ENCODE measurements at regions not wholly inside any gene's neighbourhood (a gene's known extent, or its start where the extent isn't known, plus 50 kb on each side); places are given as distances from the start of the nearest gene placed in this dataset.

DNA sequence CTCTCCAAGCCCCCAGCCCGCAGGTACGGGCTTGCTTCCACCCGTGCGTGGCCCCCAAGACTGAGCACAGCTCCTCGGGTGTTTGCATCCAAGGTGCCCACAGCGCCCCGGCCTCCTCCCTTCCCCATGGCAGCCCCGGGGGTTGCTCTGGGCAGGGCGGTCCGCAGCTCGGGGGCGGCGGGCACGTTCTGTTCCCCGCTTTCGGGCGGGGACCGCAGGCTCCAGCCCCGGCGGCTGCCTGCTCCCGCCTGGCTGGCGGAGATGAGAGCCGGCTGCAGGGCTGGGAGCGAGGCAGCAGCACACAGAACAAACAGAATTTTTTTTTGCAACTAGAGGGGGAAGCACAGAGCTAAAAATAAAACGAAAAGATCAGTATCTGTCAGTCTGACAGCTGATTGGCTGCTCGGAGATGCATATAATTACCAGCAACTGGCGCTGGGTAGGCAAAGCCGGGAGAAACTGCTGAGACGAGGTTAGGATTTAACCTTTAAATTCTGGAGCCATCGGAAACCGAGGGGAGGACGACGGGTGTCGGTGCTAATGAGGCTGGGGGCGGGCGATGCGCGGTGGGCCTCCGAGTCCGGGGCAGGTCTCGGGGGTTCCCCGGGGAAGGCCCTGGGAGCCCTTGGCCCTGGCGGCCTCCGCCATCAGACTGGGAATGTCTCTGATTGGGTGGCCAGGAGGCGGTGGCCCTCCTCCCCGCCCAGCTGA is 142.7 kb upstream of the IER5L start:
- DNase-seq (ENCODE audit: low read depth in 1 of 2, low spot score in 1 of 2) = peak; percentile 24 to 57
- no peak overlapping the region for H3K27ac ChIP-seq (replicated peaks)
- H3K27me3 ChIP-seq (ENCODE audit: insufficient read depth, poor library complexity, severe bottlenecking) = no peaks in the 10 kb centered on the region
- no peak overlapping the region for H3K4me3 ChIP-seq (replicated peaks; ENCODE audit: insufficient read depth, low read length)
- TF ChIP-seq GABPA (IDR thresholded peaks at IDR 0.05; ENCODE audit: low read depth) (no peak), POLR2AphosphoS5 (IDR thresholded peaks at IDR 0.05; ENCODE audit: low read depth) (no peak), SPI1 (IDR thresholded peaks at IDR 0.05; ENCODE audit: borderline replicate concordance, low read depth) (no peak)
- TF ChIP-seq, protein P1, sequence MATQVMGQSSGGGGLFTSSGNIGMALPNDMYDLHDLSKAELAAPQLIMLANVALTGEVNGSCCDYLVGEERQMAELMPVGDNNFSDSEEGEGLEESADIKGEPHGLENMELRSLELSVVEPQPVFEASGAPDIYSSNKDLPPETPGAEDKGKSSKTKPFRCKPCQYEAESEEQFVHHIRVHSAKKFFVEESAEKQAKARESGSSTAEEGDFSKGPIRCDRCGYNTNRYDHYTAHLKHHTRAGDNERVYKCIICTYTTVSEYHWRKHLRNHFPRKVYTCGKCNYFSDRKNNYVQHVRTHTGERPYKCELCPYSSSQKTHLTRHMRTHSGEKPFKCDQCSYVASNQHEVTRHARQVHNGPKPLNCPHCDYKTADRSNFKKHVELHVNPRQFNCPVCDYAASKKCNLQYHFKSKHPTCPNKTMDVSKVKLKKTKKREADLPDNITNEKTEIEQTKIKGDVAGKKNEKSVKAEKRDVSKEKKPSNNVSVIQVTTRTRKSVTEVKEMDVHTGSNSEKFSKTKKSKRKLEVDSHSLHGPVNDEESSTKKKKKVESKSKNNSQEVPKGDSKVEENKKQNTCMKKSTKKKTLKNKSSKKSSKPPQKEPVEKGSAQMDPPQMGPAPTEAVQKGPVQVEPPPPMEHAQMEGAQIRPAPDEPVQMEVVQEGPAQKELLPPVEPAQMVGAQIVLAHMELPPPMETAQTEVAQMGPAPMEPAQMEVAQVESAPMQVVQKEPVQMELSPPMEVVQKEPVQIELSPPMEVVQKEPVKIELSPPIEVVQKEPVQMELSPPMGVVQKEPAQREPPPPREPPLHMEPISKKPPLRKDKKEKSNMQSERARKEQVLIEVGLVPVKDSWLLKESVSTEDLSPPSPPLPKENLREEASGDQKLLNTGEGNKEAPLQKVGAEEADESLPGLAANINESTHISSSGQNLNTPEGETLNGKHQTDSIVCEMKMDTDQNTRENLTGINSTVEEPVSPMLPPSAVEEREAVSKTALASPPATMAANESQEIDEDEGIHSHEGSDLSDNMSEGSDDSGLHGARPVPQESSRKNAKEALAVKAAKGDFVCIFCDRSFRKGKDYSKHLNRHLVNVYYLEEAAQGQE (IDR thresholded peaks at IDR 0.05; ENCODE audit: insufficient replicate concordance, low read depth) = no peak

DNA sequence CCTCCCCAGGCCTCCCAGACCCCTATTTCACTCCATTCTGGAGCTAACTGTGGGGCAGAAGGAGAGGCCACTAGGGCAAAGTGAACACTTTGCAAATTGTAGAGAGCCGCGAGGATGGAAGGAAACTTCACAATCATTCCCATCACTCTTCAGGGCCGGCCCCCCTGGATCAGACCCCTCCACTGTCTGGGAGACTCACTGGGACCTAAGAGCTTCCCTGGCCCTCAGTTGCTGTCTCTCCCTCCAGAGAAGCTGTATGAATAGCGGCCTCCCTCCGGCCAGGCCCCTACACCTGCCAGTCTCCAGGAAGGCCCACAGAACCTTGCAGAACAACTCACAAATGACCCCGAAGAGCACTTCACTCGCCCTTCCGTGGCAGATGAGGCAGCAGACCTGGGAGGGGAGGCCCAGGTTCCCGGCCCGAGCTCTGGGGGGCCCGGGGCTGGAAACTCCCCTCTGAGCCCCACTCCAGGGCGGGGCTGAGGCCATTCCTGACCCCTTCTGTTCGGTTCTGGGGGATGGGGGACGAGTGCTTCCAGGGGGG is 141.9 kb upstream of the IER5L start:
- no peak for DNase-seq (ENCODE audit: low read depth in 1 of 2, low spot score in 1 of 2)
- H3K4me3 ChIP-seq (replicated peaks; ENCODE audit: insufficient read depth, low read length) = no peak overlapping the region
- TF ChIP-seq, protein P1 (IDR thresholded peaks at IDR 0.05; ENCODE audit: insufficient replicate concordance, low read depth) = no peak
- TF ChIP-seq, protein P2, sequence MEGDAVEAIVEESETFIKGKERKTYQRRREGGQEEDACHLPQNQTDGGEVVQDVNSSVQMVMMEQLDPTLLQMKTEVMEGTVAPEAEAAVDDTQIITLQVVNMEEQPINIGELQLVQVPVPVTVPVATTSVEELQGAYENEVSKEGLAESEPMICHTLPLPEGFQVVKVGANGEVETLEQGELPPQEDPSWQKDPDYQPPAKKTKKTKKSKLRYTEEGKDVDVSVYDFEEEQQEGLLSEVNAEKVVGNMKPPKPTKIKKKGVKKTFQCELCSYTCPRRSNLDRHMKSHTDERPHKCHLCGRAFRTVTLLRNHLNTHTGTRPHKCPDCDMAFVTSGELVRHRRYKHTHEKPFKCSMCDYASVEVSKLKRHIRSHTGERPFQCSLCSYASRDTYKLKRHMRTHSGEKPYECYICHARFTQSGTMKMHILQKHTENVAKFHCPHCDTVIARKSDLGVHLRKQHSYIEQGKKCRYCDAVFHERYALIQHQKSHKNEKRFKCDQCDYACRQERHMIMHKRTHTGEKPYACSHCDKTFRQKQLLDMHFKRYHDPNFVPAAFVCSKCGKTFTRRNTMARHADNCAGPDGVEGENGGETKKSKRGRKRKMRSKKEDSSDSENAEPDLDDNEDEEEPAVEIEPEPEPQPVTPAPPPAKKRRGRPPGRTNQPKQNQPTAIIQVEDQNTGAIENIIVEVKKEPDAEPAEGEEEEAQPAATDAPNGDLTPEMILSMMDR (IDR thresholded peaks at IDR 0.05; ENCODE audit: insufficient read depth, low read length) = no peak
- TF ChIP-seq POLR2AphosphoS5 (IDR thresholded peaks at IDR 0.05; ENCODE audit: low read depth) (no peak), SPI1 (IDR thresholded peaks at IDR 0.05; ENCODE audit: borderline replicate concordance, low read depth) (no peak), GABPA (IDR thresholded peaks at IDR 0.05; ENCODE audit: low read depth) (no peak)
- no peak overlapping the region for H3K27ac ChIP-seq (replicated peaks)
- no peaks in the 10 kb centered on the region for H3K27me3 ChIP-seq (ENCODE audit: insufficient read depth, poor library complexity, severe bottlenecking)

DNA sequence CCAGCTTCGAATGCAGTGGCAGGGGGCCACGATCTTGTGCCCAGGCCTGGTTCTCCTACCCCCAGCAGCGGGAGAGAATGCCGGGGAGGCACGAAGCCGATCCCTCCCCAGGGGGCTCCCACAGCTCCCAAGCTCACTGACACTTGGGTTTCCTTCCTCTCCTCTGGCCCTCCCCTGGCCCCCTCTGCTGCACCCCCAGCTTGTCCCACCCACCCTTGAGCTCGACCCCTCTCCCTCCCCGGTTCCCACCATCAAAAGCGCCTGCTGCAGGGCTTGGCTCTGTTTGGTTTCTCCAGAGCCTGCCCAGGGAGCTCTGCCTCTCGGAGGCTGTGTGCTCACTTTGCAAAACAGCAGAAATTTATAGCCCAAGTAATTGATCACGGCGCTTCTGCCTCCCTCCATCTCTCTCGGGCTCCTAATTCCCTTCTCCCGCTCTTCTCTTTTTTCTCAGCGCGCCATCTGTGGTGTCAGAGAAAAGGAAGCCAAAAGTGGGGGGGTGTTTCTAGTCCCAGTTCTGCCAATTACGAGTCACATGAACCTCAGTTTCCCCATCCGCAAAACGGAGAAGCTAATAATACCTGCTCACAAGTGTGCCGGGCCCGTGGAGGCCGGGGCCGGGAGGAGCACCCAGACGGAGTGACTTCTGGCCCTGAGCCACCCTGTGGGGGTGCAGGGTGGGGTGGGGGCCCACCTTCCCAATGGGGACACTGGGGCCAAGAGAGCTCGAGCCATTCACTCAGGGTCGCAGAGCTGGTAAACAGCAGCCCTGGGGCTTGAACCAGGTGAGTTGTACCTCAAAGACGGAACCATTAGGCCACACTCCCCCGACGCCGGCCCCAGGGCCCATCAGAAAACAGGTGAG is 141.2 kb upstream of the IER5L start:
- DNase-seq (ENCODE audit: low read depth in 1 of 2, low spot score in 1 of 2) = no peak
- TF ChIP-seq GABPA (IDR thresholded peaks at IDR 0.05; ENCODE audit: low read depth) = no peak
- TF ChIP-seq, protein P1 (IDR thresholded peaks at IDR 0.05; ENCODE audit: insufficient replicate concordance, low read depth) = no peak
- TF ChIP-seq, protein P2 (IDR thresholded peaks at IDR 0.05; ENCODE audit: insufficient read depth, low read length) = no peak
- TF ChIP-seq POLR2AphosphoS5 (IDR thresholded peaks at IDR 0.05; ENCODE audit: low read depth) = no peak
- TF ChIP-seq SPI1 (IDR thresholded peaks at IDR 0.05; ENCODE audit: borderline replicate concordance, low read depth) = no peak
- no peak overlapping the region for H3K27ac ChIP-seq (replicated peaks)
- H3K4me3 ChIP-seq (replicated peaks; ENCODE audit: insufficient read depth, low read length) = no peak overlapping the region
- no peaks in the 10 kb centered on the region for H3K27me3 ChIP-seq (ENCODE audit: insufficient read depth, poor library complexity, severe bottlenecking)

Measured in HL-60 (cell line).